Posterior cingulate gyrus (tissue), 11 donors: ENCODE measurements at regions not wholly inside any gene's neighbourhood (a gene's known extent, or its start where the extent isn't known, plus 50 kb on each side); places are given as distances from the start of the nearest gene placed in this dataset.
"Not testable (repeated sequence)": the region's sequence is repeated elsewhere in the genome, so short reads cannot be mapped to it uniquely, and the experiment has no call there.

Source experiments
- DNase-seq, 10 donors: peaks; one replicate each; pipeline versions ENCODE4 v3.0.0 to v3.0.0-alpha.2; 2020 to 2021; ENCODE audit warnings: mixed read lengths in 3 of 10
- intact Hi-C: fragments of 100-400 bp; cut with DNase I; formaldehyde crosslinking; loops from one replicate; pipeline ENCODE4 v1.15.1; 2023

DNA sequence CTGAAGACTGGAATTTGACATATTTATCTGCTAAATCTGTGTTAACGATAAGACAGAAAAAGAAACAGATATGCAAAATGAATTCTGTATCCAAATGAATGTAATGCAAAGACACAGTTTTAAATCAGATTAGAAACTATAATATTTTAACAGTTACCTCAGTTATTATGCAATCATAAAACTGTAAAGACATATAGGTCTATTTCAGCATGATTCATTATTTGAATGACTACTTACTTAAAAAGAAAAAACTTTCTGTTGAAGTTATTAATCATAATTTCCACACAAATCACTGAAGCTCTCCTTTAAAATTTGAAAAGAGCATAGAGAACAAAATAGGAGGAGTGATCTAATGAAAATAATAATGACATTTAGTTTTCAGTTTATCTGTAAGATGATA lies 742.6 kb downstream of the FSCB start:
- DNase-seq: no peak
- intact Hi-C loops: no loop called here

DNA sequence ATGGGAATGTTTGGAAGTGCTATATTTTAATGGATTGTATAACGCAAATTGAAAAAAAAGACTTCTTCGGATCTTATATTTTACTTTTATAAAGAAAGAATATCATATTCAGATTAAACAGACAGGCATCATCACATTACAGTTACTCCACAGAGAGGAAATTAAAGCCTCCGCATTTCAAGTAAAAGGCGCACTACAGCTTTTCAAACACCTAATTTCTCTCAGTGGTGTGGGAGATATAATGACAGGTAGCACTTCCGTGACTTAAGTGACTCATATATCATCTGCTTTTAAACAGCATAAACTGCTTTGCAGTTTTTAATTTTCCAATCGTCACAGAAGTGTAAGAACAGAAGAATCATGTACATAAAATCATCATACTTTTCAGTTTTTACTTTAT lies 751.4 kb downstream of the FSCB start:
- intact Hi-C loops: no loop called here

DNA sequence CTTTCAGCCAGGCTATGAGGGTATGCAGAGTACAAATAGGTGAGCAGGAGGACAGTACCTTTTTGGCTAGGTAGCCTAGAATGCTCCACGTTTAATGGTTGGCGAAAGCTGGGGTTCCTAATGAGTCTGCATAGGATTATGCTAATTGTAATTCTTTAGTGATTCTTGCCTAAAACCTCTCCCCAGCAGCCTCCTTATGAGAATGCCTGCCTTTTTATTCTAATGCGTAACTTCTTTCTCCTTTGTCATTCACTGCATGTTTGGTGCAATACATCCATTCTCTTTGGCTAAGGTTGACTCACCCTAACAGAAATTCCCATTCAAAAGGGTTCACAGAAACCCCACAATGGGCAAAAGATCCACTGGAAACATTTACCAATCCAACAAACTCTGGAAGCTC lies 752.2 kb downstream of the FSCB start:
- intact Hi-C loops: no loop called here
- no peak for DNase-seq

More for the DNA sequence above, 751.4 kb downstream of the FSCB start:
- DNase-seq: no peak

DNA sequence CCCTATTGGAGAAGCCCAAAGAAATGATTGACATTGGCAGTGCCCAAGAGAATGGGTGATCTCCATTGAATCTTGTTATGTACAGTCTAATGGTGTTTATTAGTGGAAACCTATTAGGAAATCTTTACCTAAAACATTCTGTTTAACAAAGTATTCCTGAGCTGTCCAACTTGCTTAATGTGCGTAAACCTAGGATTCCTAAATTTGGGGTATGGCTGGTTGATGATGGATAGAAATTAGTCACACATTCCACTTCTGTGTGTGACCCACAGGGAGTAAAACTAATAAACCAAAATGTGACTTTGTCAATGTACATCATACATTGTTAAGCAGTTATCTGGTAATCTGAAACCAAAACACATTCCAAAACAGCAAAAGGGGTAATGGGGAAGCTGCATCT lies 761.3 kb downstream of the FSCB start:
- intact Hi-C loops: no loop called here
- DNase-seq: no peak

DNA sequence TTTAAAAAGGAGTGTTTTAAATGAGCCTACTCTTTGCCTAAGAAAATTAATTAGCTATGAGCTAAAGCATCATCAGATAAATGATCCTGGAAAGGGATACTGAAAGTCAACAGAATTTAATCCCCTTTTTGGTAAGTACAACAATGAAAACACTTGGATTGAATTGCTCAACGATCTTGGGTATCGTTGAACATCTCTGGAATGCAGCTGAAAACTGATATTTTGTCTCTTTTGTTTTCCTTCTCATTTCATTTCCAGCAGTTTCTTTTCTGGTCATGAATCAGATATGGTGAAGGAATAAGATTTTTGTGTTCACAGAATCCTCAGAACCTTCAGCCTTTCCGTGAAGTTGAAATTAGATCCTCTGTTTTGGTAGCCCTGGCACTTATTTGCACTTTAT lies 771.2 kb downstream of the FSCB start:
- intact Hi-C loops: no loop called here
- no peak for DNase-seq

DNA sequence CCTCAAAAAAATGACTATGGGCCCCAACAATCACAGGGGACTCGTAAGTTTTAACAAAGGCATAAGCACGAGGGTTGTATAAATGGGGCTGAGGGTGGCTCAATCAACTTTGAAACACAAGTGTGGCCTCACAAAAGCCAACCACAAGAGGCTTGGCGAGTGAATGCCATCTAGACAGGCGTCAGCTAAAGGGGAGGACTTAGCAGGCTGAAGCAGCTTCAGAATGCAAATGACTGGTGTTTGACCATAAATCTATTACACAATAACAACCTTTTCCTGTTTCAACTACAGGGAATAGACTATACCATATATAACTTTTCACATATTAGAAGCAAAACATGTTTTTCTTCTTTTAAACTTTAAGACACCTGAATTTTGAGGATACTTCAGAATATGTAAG lies 777.9 kb downstream of the FSCB start:
- intact Hi-C loops: no loop called here
- no peak for DNase-seq

DNA sequence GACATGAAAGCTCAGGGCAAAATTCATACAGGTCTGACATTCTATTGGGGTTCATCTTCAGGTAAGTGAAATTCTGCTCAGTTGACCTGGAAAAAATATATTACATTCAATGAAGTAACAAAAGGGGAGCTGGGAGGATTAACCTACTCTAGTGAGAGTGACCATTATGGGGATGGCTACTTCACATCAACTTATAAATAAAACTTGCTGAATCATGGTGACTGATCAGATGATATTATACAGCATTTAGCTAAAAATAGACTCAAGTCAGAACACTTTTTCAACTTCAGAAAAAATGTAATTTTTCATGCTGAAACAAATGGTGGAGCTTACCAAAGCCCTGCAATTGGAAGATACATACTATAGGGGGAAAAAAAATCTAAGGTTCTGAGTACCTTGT lies 800.2 kb downstream of the FSCB start:
- no peak for DNase-seq
- intact Hi-C loops: no loop called here

DNA sequence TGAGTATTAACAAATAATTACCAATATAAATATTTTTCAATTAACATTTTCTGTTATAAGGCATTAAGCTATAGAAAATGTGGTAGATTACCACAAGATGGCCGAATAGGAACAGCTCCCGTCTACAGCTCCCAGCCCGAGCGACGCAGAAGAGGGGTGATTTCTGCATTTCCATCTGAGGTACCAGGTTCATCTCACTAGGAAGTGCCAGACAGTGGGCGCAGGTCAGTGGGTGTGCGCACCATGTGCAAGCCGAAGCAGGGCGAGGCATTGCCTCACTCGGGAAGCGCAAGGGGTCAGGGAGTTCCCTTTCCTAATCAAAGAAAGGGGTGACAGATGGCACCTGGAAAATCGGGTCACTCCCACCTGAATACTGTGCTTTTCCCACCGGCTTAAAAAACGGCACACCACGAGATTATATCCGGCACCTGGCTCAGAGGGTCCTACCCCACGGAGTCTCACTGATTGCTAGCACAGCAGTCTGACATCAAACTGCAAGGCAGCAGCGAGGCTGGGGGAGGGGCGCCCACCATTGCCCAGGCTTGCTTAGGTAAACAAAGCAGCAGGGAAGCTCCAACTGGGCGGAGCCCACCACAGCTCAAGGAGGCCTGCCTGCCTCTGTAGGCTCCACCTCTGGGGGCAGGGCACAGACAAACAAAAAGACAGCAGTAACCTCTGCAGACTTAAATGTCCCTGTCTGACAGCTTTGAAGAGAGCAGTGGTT lies 808.4 kb downstream of the FSCB start:
- intact Hi-C loops: not testable (repeated sequence)
- peak in 1 of 10 donors; percentile 50 for DNase-seq

DNA sequence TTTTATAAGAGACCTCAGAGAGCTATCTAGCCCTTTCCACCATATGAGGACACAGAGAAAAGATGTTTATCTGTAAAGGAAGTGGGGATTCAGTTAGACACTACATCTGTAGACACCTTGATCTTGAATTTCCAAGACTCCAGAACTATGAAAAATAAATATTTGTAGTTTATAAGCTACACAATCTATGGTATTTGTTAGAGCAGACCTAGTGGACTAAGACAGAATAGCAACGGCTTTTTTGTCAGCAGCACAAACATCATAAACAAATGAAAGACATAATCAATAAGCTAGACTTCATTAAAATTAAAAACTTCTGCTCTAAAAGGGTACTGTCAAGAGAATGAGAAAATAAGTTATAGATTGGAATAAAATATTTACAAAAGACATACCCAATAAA lies 810.1 kb downstream of the FSCB start:
- DNase-seq: no peak
- intact Hi-C loops: no loop called here

DNA sequence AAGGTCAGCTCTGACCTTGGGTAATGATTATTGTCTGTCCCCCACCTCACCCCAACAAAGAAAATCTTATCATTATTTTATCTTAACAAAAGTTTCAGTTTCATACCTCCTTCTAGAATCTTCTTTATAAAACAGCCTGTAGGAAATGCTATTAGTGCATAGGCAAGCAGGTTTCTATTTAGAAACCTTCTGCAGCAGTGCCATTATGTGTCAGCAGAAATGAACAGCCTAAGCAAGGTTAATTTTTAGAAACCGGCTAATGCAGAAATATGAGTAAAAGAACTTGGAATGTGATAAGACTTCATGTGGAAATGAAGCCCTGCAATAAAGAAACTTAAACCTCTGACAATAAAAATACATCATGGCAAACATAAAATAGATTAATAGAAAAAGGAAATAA lies 814.4 kb downstream of the FSCB start:
- intact Hi-C loops: no loop called here
- no peak for DNase-seq

DNA sequence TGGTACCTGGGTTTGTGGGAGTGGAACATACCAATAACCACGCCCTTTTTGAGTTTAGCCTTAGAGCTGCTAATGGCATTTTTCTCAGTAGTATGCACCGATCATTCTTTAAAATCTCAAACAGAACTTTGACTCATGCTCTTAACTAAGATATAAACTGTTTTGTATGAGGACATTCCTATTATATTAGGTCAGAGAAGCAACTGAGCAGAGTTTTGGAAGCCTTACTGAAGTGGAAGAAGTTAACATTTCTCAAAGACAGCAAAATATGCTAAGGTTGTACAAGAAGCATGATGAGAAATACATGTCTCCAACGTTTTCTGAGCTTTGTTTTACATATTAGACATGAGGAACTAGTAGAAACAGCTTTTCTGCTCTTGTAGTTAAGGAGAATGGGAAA lies 819.2 kb downstream of the FSCB start:
- DNase-seq: no peak

DNA sequence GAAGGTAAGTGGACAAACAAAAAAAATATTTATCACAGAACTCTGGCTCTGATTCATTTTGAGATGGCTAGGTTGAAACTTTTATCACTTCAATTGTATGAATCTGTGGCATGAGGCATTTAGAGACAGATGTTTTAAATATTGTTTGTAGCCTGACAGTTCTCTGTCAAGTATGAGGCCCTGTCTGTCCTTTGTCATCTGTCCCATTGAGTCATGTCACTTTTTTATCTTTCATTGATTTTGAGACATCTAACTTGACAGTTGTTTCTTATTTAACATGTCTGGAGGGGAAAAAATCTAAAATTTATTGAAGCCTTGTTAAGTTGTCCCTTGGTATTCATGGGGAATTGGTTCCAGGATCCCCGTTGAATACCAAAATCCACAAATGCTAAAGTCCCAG lies 829.5 kb downstream of the FSCB start:
- no peak for DNase-seq
- intact Hi-C loops: no loop called here

More for the DNA sequence above, 819.2 kb downstream of the FSCB start:
- intact Hi-C loops: no loop called here

DNA sequence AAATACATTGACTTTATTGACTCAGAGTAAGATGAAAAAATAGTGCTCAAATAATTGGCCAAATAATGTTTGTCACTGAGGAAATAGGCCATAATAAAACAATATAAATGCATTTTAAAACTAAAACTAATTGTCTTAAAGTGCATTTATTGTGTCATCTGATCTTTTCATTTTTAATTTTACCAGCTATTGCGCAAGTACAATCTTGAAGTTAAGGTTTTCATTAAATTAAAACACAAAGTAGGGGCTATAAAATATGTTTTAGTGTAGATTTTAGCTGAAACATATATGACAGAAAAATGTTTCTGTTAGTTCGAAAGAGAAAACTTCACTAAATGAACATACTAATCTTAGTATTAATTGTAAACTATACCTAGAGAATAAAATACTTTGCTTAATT lies 832.8 kb downstream of the FSCB start:
- intact Hi-C loops: no loop called here
- no peak for DNase-seq

DNA sequence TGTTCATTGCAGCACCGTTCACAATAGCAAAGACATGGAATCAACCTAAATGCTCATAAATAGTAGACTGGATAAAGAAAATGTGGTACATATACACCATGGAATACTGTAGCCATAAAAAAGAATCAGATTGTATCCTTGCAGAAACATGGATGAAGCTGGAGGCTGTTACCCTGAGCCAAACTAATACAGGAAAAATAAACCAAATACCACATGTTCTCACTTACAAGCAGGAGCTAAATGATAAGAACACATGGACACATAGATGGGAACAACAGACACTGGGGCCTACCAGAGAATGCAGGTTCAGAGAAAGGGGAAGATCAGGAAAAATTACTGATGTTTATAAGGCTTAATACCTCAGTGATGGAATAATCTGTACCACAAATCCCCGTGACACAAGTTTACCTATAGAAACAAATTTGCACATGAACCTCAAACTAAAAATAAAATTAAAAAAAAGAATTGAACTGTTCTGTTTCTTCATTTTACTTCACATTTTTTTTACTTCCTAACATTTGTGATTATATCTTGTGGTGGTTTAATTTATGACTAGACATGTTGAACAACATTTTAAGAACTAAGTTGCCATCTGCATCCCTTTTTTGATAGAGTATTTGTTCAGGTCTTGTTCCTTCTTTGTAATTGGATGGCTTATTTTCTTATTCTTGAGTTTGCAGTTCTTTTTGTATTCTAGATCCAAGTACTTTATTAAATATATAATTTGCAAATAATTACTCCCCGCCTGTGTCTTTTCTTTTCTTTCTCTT lies 835.2 kb downstream of the FSCB start:
- no peak for DNase-seq
- intact Hi-C loops: no loop called here

DNA sequence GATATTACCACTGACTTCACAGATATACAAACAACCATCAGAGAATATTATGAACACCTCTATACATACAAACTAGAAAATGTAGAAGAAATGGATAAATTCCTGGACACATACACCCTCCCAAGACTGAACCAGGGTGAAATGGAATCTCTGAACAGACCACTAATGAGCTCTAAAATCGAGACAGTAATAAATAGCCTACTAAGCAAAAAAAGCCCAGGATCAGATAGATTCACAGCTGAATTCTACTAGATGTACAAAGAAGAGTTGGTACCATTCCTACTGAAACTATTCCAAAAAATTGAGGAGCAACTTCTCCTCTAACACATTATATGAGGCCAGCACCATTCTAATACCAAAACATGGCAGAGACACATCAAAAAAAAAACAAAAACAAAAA lies 837.7 kb downstream of the FSCB start:
- no peak for DNase-seq
- intact Hi-C loops: no loop called here

DNA sequence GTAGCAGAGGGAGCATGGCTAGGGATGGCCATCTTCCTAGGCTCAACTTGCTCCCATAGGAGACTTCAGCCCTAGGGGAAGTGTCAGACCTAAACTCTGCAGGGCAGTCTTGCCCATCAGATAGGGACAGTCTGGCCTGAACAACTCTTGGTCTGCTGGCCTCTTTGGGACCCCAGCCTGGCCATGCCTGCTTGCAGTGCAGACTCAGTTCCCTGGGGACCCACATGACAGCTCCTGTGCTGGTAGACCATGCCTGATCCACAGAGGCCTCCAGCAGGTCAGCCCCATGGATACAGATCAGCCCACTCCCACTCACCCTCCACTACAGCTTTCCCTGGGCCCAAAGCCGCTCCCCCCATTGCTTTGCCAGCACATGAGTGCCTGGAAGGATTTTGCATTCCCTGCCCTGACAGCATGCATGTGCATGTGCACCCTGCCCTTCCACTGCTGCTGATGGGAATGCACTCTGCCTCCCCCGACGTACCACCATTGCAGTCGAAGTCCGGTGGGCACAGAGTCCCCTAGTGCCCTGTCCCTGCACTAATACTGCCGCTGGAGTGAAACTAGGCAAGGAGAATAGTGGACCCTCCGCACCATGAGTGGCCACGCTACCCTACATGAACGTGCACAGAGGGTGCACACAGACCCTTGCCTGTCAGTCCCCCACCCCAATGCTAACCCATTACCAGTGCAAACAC lies 841.4 kb downstream of the FSCB start:
- DNase-seq: peak in 1 of 10 donors; percentile 69
- intact Hi-C loops: no loop called here

DNA sequence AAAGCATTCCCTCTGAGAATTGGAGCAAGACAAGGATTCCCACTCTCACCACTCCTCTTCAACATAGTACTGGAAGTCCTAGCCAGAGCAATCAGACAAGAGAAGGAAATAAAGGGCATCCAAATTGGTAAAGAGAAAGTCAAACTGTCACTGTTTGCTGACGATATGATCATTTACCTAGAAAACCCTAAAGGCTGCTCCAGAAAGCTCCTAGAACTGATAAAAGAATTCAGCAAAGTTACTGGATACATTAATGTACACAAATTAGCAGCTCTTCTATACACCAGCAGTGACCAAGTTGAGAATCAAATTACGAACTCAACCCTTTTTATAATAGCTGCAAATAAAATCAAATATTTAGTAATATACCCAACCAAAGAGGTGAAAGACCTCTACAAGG lies 851.9 kb downstream of the FSCB start:
- DNase-seq, intact Hi-C loops: not testable (repeated sequence)

DNA sequence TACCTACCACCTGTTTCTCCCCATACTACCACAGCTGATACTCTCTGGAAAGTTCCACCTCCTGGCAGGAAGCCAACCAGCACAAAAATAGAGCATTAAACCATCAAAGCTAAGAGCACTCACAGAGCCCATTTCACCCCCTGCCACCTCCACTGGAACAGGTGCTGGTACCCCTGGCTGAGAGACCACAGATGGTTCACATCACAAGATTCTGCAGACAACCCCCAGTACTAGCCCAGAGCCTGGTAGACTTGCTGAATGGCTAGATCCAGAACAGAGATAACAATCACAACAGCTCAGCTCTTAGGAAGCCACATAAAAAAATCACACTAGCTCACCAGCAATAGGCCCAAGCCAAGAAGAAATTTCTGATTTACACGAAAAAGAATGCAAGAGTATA lies 855.2 kb downstream of the FSCB start:
- intact Hi-C loops: no loop called here
- DNase-seq: no peak

DNA sequence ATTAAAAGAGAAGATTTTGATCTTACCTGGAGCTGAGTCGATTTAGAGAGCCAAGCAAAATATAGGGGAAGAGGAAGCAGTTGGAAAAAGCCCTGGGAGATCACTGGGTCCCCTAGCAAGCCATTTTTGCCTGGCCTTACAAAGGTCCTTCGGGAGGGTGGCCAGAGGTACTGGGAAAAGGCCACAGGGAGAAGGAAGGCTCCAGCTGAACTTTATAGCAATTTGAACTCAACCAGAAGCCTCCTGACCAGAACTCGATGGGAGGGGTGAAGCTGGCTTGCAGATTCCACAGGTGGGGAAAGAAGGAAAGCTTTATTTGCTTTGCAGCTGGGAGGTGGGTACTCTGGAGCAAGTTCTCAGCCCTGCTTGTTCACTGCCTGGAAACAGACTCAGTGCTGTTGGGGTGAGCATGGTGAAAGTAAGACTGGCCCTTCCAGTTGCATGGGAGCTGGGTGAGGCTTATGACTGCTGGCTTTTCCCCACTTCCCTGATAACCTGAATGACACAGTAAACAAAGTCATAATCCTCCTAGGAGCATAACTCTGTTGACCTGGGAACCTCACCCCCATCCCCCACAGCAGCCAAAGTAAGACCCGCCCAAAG lies 855.8 kb downstream of the FSCB start:
- intact Hi-C loops: no loop called here
- no peak for DNase-seq

DNA sequence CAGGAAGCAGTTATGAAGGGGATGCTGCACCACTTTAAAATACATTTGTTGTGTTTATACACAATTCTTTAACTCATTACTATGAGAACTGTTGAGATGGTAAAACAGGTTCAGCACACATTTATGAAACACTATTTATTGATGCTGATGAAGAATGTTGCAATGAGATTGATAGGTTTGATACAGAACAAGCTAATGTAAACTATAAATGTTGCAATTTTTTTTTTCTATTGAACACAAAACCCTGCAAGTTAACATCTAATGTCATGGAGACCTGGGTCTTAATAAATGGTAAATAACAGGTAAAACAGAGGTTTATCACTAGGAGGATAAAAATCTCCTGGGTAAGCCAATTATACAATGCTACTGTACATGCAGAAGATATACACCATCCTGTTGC lies 857.6 kb downstream of the FSCB start:
- no peak for DNase-seq
- intact Hi-C loops: no loop called here

DNA sequence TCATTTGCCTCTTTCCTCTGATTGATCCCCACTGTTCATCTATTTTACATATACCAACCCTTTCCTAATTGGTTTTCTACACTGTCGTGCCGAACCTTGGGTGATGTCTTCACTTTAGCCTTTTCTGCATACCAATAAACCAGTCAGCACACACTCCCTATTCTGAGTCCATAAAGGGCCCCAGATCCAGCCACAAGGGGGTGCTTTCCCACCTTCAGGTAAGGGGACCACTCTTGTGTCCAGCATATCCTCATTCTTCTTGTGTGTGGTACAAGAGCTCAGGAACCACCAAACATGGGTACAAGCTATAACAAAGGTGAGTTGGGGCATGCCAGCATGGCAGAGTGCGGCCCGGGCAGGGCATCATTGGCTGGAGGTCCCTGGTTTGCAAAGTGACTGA lies 859.8 kb downstream of the FSCB start:
- intact Hi-C loops: no loop called here
- DNase-seq: no peak
